Lower lobe of right lung (tissue), 2 donors: ENCODE measurements at regions not wholly inside any gene's neighbourhood (a gene's known extent, or its start where the extent isn't known, plus 50 kb on each side); places are given as distances from the start of the nearest gene placed in this dataset.

ENCODE experiments used
- ATAC-seq, 2 donors: fragments of 200-7000 bp; cut with Tn5 transposase; one replicate each; pipeline ENCODE4 v1.9.1; 2020 to 2022; ENCODE audit warnings: mild to moderate bottlenecking in 2 of 2, moderate library complexity in 2 of 2
- DNase-seq: peaks from one replicate; pipeline ENCODE4 v3.0.0-alpha.2; 2020
- H3K27ac ChIP-seq: fragments of 200-600 bp; one replicate; pipeline ENCODE4 v1.8.0; 2022
- H3K27me3 ChIP-seq: fragments of 200-600 bp; one replicate; pipeline ENCODE4 v1.8.0; 2022; ENCODE audit warnings: low read depth
- H3K36me3 ChIP-seq: fragments of 200-600 bp; one replicate; pipeline ENCODE4 v1.8.0; 2022; ENCODE audit warnings: mild to moderate bottlenecking
- H3K4me1 ChIP-seq: fragments of 200-600 bp; one replicate; pipeline ENCODE4 v1.8.0; 2022
- H3K4me3 ChIP-seq: fragments of 200-600 bp; one replicate; pipeline ENCODE4 v1.8.0; 2022; ENCODE audit warnings: mild to moderate bottlenecking
- H3K9me3 ChIP-seq: fragments of 200-600 bp; one replicate; pipeline ENCODE4 v1.8.0; 2022
- intact Hi-C: fragments of 100-400 bp; cut with DNase I; formaldehyde crosslinking; loops from one replicate; pipeline ENCODE4 v1.11.0; 2022
- TF ChIP-seq, protein P1 (sequence below): fragments of 200-600 bp; IDR thresholded peaks from one replicate; pipeline ENCODE4 v1.8.0; 2022; ENCODE audit warnings: antibody characterized with exemption, mild to moderate bottlenecking
- donor health status: DM: no; HTN: yes; CAD: no; lungs with severe emphysema.

DNA sequence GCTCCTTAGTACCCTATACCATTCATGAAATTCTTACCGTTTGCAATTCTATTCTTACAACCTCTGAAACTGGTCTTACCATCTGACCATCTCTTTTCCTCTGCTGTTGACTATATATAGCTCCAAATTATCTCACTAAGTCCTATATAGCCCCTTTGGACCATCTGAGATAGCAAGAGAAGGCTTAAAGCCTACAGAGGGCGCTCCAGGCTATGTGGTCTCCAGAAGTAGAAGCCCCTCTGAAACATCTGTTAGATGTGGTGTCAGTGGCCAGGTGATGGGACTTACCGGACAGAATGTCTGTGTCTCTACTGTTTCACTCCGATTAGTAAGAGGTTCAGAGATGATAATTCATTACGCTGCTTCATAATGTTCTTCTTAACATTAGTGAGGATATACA lies 140.7 kb upstream of the BMP2 start:
- no peak overlapping the region for H3K27ac ChIP-seq

DNA sequence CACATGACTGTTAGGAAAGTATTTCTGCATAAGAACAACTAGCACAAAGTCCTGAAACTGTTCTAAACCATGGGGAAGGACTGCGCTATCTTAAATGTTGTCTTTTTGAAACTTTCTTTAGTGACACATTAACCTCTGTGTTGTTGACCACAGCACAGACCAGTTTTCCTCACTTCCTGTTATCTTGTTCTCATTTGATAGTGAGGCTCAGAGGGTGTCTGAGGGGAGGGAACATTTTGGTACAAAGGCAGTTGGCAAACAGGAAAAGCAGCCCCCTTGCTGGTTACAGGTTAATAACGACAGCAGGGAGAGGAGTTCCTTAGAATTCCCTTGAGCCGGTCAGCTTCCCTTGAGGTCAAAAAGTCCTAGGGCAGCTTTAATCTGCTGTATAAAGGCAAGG lies 143.5 kb upstream of the BMP2 start:
- no peak for ATAC-seq
- H3K4me3 ChIP-seq: no peak overlapping the region

More for the DNA sequence above, 140.7 kb upstream of the BMP2 start:
- H3K9me3 ChIP-seq: no peaks in the 10 kb centered on the region
- TF ChIP-seq, protein P1, sequence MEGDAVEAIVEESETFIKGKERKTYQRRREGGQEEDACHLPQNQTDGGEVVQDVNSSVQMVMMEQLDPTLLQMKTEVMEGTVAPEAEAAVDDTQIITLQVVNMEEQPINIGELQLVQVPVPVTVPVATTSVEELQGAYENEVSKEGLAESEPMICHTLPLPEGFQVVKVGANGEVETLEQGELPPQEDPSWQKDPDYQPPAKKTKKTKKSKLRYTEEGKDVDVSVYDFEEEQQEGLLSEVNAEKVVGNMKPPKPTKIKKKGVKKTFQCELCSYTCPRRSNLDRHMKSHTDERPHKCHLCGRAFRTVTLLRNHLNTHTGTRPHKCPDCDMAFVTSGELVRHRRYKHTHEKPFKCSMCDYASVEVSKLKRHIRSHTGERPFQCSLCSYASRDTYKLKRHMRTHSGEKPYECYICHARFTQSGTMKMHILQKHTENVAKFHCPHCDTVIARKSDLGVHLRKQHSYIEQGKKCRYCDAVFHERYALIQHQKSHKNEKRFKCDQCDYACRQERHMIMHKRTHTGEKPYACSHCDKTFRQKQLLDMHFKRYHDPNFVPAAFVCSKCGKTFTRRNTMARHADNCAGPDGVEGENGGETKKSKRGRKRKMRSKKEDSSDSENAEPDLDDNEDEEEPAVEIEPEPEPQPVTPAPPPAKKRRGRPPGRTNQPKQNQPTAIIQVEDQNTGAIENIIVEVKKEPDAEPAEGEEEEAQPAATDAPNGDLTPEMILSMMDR: no peak
- intact Hi-C loops: no loop called here
- H3K27me3 ChIP-seq: no peaks in the 10 kb centered on the region
- H3K4me1 ChIP-seq: peaks cover 4% of the 10 kb centered on the region
- no peak overlapping the region for H3K4me3 ChIP-seq
- no peaks in the 10 kb centered on the region for H3K36me3 ChIP-seq
- ATAC-seq (no peak), DNase-seq (no peak)

DNA sequence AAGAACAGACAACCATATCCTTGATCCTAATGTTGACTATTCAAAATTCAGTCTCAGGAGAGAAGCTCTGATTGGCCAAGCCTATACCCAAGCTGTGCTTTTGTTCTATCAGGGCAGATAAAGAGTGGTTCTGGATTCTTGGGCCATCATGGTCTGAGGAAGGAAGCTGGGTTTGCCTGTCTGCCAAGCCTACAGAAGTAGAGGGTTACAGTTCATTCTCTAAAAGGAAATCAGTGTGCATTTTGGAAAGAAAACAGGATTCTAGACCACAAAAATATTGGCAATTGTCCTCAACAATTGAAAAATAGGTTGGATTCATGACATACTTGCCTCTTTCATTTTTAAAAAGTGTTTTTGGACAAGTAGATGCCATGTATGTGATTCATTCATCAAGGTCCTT lies 145.4 kb upstream of the BMP2 start:
- TF ChIP-seq, protein P1: no peak
- no peaks in the 10 kb centered on the region for H3K27me3 ChIP-seq
- intact Hi-C loops: no loop called here
- no peak for DNase-seq
- H3K4me3 ChIP-seq: no peak overlapping the region
- no peaks in the 10 kb centered on the region for H3K9me3 ChIP-seq
- ATAC-seq: no peak
- no peak overlapping the region for H3K27ac ChIP-seq
- H3K36me3 ChIP-seq: no peaks in the 10 kb centered on the region
- H3K4me1 ChIP-seq: no peaks in the 10 kb centered on the region

More for the DNA sequence above, 143.5 kb upstream of the BMP2 start:
- intact Hi-C loops: no loop called here
- no peak for DNase-seq
- H3K36me3 ChIP-seq: no peaks in the 10 kb centered on the region
- H3K4me1 ChIP-seq: no peaks in the 10 kb centered on the region
- H3K9me3 ChIP-seq: no peaks in the 10 kb centered on the region
- TF ChIP-seq, protein P1: no peak
- H3K27ac ChIP-seq: no peak overlapping the region
- no peaks in the 10 kb centered on the region for H3K27me3 ChIP-seq

DNA sequence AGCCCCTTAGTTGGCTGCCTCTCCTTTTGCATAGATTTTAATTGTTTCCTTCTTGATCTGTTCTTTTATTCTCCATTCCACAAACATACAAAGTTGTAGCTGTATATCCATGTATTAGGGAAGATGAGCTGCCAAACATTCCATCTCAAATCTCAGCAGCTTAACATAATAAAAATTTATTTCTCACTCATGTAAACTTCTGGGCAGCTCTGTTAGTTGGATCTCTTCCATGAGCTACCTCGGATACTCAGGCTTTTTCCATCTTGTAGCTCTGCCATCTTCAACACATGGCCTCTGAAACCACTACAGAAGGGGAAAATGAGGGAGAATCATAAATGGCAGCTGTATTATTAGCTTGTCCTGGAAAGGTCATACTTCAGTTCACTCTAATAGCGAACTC lies 149.4 kb upstream of the BMP2 start:
- ATAC-seq (no peak), DNase-seq (no peak)
- Histone ChIP-seq H3K4me1 (no peaks in the 10 kb centered on the region), H3K36me3 (no peaks in the 10 kb centered on the region), H3K9me3 (no peaks in the 10 kb centered on the region), H3K27ac (no peak overlapping the region), H3K4me3 (no peak overlapping the region), H3K27me3 (no peaks in the 10 kb centered on the region)
- intact Hi-C loops: no loop called here
- TF ChIP-seq, protein P1: no peak

DNA sequence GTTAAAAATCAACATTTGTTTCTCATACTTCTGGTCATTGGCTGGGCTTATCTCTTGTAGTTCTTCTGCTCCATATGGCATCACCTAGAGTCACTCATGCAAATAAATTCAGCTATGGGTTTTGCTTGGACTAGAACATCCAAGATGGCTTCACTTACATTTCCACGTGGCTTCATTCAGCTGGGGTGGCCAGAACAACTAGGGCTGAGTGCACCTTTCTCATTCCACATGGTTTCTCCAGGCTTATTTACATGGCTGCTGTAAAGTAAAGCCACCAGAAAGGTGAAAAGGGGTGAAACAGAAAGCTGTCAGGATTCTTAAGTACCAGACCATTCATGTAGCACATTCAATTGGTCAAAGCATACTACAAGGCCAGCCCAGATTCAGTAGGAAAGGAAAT lies 151.1 kb upstream of the BMP2 start:
- Histone ChIP-seq H3K36me3 (no peaks in the 10 kb centered on the region), H3K4me3 (no peak overlapping the region), H3K9me3 (no peaks in the 10 kb centered on the region), H3K27me3 (no peaks in the 10 kb centered on the region), H3K4me1 (no peaks in the 10 kb centered on the region), H3K27ac (no peak overlapping the region)
- no peak for DNase-seq
- intact Hi-C loops: no loop called here
- no peak for ATAC-seq
- TF ChIP-seq, protein P1: no peak

DNA sequence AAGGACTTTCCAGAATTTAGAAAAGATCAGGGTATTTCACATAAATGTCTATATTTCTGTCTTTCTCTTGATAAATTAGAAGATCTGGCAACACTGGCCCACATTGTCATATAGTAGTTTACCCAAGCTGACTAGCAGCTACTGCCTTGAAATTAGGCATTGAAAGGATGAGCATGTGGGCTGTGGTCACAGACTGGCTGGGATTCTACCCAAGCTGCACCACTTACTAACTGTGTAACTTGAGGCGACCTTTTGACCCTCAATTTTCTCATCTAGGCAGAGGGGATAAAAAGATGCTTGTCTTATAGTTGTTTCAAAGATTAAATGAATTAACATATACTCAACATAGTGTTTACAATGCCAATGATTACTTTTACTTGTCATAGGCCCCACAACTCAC lies 152.7 kb upstream of the BMP2 start:
- intact Hi-C loops: no loop called here
- Histone ChIP-seq H3K9me3 (no peaks in the 10 kb centered on the region), H3K27ac (no peak overlapping the region), H3K27me3 (no peaks in the 10 kb centered on the region), H3K4me1 (no peaks in the 10 kb centered on the region), H3K4me3 (no peak overlapping the region), H3K36me3 (no peaks in the 10 kb centered on the region)
- no peak for DNase-seq
- no peak for ATAC-seq
- TF ChIP-seq, protein P1: no peak
